ENCODE measurements at regions not wholly inside any gene's neighbourhood (a gene's known extent, or its start where the extent isn't known, plus 50 kb on each side); places are given as distances from the start of the nearest gene placed in this dataset.

DNA sequence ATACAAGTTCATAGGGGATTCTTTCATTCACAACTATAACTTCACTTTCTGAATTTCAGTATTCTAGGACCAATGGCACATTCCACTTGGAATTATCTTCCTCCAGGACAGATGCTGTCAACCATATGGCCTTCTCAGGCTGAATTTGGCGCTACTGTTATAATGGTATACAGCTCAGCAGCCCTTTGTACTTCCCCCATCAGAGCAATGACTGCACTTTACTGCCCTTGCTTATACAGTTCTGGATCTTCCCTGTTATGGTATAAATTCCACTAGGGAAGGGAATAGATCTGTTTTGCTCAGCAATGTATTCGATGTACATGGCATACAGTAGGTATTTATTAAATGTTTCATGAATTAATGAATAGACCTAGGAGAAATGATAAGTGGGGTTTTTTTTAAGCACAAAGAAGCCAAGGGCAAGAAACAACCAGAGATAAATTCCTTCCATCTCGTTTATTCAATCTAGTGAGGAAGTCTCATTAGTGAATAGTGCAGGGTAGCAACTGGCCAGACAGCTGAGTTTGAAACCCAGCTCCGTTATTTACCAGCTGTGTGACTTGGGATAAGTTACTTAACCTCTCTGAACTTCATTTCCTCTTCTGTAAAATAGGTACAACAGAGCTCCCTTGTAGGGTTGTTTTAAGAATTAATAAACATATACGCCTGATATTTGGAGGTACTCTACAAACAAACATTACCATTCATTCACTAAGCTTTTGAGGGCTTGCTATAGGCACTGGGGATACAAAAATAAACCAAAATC is 97.1 kb upstream of the PRDM1 start:
- H3K27me3 ChIP-seq (ENCODE audit: low read length): no peaks in the 10 kb centered on the region
- no peak overlapping the region for H3K27ac ChIP-seq (ENCODE audit: low read depth, low read length)
- TF ChIP-seq EZH2phosphoT487 (conservative IDR thresholded peaks at IDR 0.05; ENCODE audit: low read length): no peak
- TF ChIP-seq, protein P1, sequence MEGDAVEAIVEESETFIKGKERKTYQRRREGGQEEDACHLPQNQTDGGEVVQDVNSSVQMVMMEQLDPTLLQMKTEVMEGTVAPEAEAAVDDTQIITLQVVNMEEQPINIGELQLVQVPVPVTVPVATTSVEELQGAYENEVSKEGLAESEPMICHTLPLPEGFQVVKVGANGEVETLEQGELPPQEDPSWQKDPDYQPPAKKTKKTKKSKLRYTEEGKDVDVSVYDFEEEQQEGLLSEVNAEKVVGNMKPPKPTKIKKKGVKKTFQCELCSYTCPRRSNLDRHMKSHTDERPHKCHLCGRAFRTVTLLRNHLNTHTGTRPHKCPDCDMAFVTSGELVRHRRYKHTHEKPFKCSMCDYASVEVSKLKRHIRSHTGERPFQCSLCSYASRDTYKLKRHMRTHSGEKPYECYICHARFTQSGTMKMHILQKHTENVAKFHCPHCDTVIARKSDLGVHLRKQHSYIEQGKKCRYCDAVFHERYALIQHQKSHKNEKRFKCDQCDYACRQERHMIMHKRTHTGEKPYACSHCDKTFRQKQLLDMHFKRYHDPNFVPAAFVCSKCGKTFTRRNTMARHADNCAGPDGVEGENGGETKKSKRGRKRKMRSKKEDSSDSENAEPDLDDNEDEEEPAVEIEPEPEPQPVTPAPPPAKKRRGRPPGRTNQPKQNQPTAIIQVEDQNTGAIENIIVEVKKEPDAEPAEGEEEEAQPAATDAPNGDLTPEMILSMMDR (IDR thresholded peaks at IDR 0.05; ENCODE audit: insufficient read depth, low read length, poor library complexity, severe bottlenecking): no peak
- no peak overlapping the region for H3K9ac ChIP-seq (ENCODE audit: low read length)
- no peak overlapping the region for H3K4me3 ChIP-seq (ENCODE audit: insufficient read depth, low read length, poor library complexity, severe bottlenecking)
- no peaks in the 10 kb centered on the region for H3F3A ChIP-seq (ENCODE audit: insufficient read depth)
- no peak overlapping the region for H3K4me2 ChIP-seq (ENCODE audit: low read depth, low read length, poor library complexity, severe bottlenecking)
- H4K20me1 ChIP-seq (ENCODE audit: low read depth, low read length): no peaks in the 10 kb centered on the region
- no peak overlapping the region for H2AFZ ChIP-seq (ENCODE audit: low read depth, low read length, severe bottlenecking)
- no peaks in the 10 kb centered on the region; the same call in 1 of the 2 replicates for H3K36me3 ChIP-seq (ENCODE audit: low read length)
- no peaks in the 10 kb centered on the region for H3K79me2 ChIP-seq (ENCODE audit: insufficient read depth, low read length)
- H3K9me2 ChIP-seq (replicated peaks; ENCODE audit: insufficient read depth, low read length): no peaks in the 10 kb centered on the region
- no peaks in the 10 kb centered on the region for H3K9me3 ChIP-seq (ENCODE audit: insufficient read depth, low read length)

DNA sequence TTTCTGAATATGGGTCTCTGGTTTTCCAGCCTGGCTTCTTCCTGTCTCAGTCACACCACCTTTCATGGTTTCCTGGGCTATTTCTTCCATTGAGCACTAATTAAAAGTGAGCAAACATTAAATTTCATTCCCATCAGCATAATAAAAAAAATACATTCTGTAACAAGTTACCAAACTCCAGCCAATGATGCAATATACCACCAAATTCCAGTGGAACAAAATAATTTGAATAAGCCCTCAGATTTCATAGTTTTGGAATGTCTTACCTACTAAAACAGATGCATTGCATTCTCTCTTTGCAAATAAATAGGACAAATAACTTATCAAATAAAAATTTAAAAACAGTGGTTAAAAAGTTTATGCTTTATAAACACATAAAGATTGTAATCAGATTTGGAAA is 97.8 kb upstream of the PRDM1 start:
- no peaks in the 10 kb centered on the region for H3F3A ChIP-seq (ENCODE audit: insufficient read depth)
- TF ChIP-seq EZH2phosphoT487 (conservative IDR thresholded peaks at IDR 0.05; ENCODE audit: low read length): no peak
- TF ChIP-seq, protein P1 (IDR thresholded peaks at IDR 0.05; ENCODE audit: insufficient read depth, low read length, poor library complexity, severe bottlenecking): no peak
- H3K9me2 ChIP-seq (replicated peaks; ENCODE audit: insufficient read depth, low read length): no peaks in the 10 kb centered on the region
- no peaks in the 10 kb centered on the region for H3K27me3 ChIP-seq (ENCODE audit: low read length)
- H4K20me1 ChIP-seq (ENCODE audit: low read depth, low read length): no peaks in the 10 kb centered on the region
- no peaks in the 10 kb centered on the region; the same call in 1 of the 2 replicates for H3K36me3 ChIP-seq (ENCODE audit: low read length)
- H3K9me3 ChIP-seq (ENCODE audit: insufficient read depth, low read length): no peaks in the 10 kb centered on the region
- no peak overlapping the region for H3K27ac ChIP-seq (ENCODE audit: low read depth, low read length)
- no peaks in the 10 kb centered on the region for H3K79me2 ChIP-seq (ENCODE audit: insufficient read depth, low read length)
- no peak overlapping the region for H3K9ac ChIP-seq (ENCODE audit: low read length)
- no peak overlapping the region for H2AFZ ChIP-seq (ENCODE audit: low read depth, low read length, severe bottlenecking)
- no peak overlapping the region for H3K4me3 ChIP-seq (ENCODE audit: insufficient read depth, low read length, poor library complexity, severe bottlenecking)
- H3K4me2 ChIP-seq (ENCODE audit: low read depth, low read length, poor library complexity, severe bottlenecking): no peak overlapping the region

DNA sequence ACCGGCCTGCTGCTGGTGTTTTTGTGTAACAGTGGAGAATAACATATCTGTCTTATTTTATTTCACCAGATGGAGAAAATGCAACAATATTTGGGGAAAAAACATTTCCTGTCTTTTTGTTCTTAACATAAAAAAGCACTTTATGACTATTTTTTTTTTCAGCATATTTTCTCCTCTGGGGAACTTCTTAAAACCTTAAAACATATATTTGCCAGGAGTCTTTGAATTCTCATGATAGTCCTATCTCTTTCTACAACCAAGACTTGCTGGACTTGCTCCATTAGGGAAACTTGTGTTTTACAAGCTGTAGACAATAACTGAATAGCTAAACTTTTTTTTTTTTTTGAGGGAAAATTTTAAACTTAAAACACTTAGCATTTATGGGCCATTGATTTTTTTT is 98.6 kb upstream of the PRDM1 start:
- H3K27me3 ChIP-seq (ENCODE audit: low read length): no peaks in the 10 kb centered on the region

More for the DNA sequence above, 98.6 kb upstream of the PRDM1 start:
- no peaks in the 10 kb centered on the region for H3K9me2 ChIP-seq (replicated peaks; ENCODE audit: insufficient read depth, low read length)
- no peaks in the 10 kb centered on the region for H3K79me2 ChIP-seq (ENCODE audit: insufficient read depth, low read length)
- no peak overlapping the region for H3K4me2 ChIP-seq (ENCODE audit: low read depth, low read length, poor library complexity, severe bottlenecking)
- H3K36me3 ChIP-seq (ENCODE audit: low read length): no peaks in the 10 kb centered on the region
- no peaks in the 10 kb centered on the region for H3F3A ChIP-seq (ENCODE audit: insufficient read depth)
- H4K20me1 ChIP-seq (ENCODE audit: low read depth, low read length): no peaks in the 10 kb centered on the region
- H3K9me3 ChIP-seq (ENCODE audit: insufficient read depth, low read length): no peaks in the 10 kb centered on the region
- H3K4me3 ChIP-seq (ENCODE audit: insufficient read depth, low read length, poor library complexity, severe bottlenecking): no peak overlapping the region
- H2AFZ ChIP-seq (ENCODE audit: low read depth, low read length, severe bottlenecking): no peak overlapping the region
- no peak overlapping the region for H3K27ac ChIP-seq (ENCODE audit: low read depth, low read length)
- TF ChIP-seq EZH2phosphoT487 (conservative IDR thresholded peaks at IDR 0.05; ENCODE audit: low read length): no peak
- TF ChIP-seq, protein P1 (IDR thresholded peaks at IDR 0.05; ENCODE audit: insufficient read depth, low read length, poor library complexity, severe bottlenecking): no peak
- H3K9ac ChIP-seq (ENCODE audit: low read length): no peak overlapping the region
